ENCODE measurements at regions not wholly inside any gene's neighbourhood (a gene's known extent, or its start where the extent isn't known, plus 50 kb on each side); places are given as distances from the start of the nearest gene placed in this dataset.

GRCh38 chr12:28824193-28824846 is 324.8 kb upstream of the FAR2 start:
- no peak for DNase-seq (ENCODE audit: low read depth in 2 of 2)

DNA sequence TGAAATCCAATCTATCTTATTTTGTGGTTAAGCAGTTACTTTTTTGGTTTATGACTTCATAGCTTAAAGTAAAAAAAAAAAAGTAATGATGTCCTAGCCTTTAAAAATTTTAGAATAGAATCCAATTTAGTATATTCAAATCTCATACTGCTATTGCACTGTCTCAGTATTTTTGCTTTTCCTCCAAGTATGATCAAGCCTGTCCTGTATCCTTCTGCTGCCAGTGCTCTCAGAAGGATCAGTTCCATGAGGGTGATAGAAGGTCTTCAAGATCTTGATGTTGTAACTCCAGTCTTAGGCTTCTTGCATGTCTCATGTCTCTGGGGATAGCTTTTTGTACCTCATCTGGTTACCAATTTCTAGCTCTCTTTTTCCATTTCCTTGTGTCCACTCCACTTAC is 324.2 kb upstream of the FAR2 start:
- no peak for DNase-seq (ENCODE audit: low read depth in 2 of 2)

- no peak for DNase-seq (ENCODE audit: low read depth in 2 of 2)
Measured at GRCh38 chr12:28826766-28827165, 322.3 kb upstream of the FAR2 start.

DNA sequence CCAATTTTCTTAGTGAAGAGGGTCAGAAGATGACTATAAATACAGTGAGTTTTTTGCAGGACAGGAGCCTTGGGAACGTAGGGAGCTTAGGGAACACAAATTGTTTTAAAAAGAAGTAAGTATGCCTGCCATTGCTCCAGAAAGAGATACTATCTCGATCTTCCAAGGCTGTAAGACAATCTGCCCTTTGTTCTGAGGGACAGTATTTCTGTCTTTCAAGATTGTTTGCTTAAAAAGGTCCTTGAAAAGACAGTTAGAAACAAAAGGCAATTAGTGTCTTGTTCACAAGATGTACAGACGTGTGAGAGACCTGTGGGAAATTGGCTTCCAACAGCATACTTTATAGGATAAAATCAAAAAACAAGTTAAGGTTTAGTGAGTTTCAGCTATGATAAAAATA is 321.2 kb upstream of the FAR2 start:
- no peak for DNase-seq (ENCODE audit: low read depth in 2 of 2)

DNA sequence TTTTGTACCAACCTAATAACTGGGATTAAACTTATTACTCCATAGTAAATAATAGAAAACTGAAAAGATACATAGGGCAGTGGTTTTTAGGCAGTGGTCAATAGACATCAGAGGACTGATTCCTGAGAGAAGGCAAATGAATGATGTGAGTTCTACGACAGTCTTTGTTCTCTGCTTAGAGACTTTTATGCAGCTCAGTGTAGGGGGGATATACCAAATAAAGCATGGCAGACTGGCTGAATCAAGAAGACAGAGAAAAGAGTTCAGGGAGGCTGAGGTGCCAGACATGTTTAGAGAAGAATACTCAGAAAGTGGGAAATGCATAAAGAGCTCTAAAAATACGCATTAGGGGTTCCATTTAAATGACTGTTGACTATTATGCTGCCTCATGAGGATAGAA is 320.8 kb upstream of the FAR2 start:
- DNase-seq (ENCODE audit: low read depth in 2 of 2), result no peak

DNA sequence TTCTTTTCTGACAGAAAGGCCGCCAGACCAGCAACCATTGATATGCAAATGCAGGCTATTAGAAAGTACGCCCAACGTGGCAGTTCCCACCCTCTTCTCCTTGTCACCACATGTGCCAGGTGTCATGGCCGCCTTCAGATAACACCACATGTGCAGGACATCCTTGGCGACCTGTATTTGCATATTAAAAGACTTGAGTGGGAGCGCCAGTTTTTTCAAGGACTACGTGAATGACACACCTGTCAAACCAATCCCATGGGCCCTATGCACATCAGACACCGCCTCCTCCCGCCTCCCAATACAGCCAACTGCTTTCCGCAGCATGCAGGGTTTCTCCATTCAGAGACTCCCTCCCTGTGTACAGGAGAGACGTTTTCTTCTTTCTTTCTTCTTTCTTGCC is 318.6 kb upstream of the FAR2 start:
- no peak for DNase-seq (ENCODE audit: low read depth in 2 of 2)

- no peak for DNase-seq (ENCODE audit: low read depth in 2 of 2)
Measured at GRCh38 chr12:28844718-28845117, 304.4 kb upstream of the FAR2 start.

DNA sequence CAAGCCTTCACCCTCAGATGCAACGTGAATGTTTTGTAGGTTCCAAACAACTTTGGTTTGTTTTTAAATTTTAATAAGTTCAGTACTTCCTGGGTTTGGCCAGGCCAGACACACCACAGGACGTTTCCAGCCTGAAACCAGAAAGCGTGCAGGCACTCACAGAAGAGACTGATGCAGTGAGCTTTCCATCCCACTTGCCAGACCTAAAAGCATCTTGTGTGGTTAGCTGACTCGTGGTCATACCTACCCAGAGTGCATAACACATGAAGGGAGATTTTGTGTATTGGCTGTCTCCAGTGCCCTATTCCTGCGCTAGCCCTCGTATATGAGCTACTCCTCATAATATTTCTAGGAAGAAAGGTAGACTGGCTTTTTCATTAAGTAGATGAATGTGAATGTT is 297.3 kb upstream of the FAR2 start:
- DNase-seq (ENCODE audit: low read depth in 2 of 2), result no peak

DNA sequence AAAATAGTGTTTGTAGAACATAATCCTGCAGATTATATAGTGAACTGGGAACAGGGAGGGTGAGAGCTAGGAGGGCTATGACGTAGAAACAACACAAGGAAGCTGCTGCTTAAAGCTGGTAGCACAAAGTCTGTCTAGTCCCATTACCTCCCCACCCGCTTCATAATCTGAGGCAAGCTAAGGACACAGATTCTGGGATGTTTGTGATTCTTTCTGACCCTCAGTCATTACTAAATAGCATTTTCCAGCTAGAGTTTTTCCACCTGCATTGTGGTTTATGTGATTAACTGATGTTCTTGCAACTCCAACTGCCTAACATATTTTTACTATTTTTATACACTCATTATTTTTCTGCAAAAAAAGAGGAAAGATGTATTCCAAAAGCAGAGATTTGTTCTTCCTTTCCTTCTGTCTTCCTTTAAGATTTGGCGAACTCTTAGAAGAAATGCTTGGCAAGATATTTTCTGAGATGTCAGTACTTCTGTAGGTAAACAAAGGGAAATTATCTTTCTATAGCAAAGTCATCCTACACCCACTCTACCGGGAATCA is 293.2 kb upstream of the FAR2 start:
- DNase-seq (ENCODE audit: low read depth in 2 of 2), result no peak

DNA sequence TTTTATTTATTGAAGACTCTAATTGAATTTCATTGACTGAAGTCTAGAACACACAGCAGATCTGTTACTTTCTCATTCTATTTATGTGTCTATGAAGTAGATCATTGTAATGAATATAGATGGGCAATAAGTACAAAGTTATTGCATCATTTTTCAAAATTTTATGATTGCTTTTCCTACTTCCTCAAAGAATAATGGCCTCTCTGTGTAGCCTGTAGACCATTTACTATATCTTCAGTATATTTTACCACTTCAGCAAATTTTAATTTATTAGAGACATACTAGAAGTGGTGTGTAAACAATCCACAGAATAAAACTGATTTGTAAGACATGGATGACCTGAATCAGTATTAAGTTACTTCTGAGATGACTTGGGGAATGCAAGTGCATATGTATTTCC is 291.7 kb upstream of the FAR2 start:
- no peak for DNase-seq (ENCODE audit: low read depth in 2 of 2)

DNA sequence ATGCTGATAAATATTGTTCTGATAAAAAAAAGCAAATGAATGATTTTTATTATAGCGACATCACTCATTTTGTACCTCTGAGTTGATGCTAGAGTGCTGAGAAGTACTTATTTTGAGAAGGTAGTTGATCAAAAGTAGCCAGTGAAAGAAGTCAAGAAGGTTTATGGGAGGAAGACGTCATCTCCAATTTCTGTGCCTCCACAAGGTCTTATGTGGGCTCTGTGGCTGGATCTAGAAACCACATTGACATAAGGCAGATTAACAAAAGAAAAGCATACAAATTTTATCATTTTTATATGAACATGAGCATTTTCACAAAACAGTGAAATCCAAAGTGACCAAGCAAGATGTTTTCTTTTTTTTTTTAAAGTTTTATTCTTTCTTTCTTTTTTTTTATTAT is 289.5 kb upstream of the FAR2 start:
- DNase-seq (ENCODE audit: low read depth in 2 of 2), result no peak

- DNase-seq (ENCODE audit: low read depth in 2 of 2), result no peak
Measured at GRCh38 chr12:28865776-28866175, 283.3 kb upstream of the FAR2 start.

- DNase-seq (ENCODE audit: low read depth in 2 of 2), result no peak
Measured at GRCh38 chr12:28866296-28866695, 282.8 kb upstream of the FAR2 start.

DNA sequence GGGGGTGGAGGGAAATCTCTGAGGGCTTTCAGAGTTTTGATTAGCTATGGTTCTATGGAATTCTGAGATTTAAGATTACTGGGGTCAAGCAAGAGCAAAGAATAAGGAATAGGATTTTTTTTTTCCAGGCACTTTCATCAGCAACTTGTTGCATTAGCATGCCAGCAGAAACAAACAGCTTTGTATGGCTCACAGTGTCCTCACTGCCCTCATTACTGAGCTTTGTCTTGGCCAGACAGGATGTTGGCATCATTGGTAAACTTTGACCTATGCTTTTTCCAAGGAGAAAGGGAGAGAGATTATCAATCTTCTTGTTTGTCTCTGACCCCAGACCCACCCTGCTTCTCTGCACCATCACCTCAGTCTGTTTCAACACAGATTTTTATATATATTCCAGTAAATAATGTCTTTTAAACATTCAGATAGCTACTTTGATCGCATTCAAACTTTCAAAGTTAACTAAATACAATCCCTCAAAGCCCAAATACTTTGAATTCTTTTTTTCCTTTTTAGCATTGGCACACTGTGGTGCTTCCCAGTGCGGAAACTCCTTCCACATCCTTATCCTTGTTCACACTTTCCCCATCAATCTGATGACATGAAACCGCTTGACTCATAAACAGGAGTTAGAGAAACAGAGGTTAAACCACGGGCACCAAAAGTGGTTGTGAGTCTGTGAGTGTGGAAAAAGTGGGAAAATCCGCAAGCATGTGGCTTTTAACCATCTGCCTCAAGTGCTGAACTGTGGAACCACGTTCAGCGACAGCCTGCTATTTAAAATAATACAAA is 282.2 kb upstream of the FAR2 start:
- DNase-seq (ENCODE audit: low read depth in 2 of 2), result no peak

GRCh38 chr12:28868414-28868813 is 280.7 kb upstream of the FAR2 start:
- no peak for DNase-seq (ENCODE audit: low read depth in 2 of 2)

DNA sequence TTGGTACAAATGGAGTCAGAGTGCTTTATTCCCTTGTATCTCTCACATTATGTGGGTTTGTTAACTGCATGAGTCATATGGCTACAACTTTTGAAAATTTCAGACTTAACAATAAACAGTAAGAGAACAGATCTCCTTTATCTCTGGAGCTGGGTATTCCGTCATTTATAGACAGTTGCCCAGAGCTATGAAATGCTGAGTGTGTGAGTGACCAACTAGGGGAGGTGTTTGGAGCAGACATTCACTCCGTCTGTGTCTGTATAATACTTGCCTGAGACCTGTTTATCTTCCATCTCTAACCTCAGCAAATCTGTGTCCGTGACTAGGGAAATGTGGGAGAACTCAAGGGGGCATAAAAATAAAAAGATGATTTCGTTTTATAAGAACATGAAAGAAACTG is 279.9 kb upstream of the FAR2 start:
- no peak for DNase-seq (ENCODE audit: low read depth in 2 of 2)

DNA sequence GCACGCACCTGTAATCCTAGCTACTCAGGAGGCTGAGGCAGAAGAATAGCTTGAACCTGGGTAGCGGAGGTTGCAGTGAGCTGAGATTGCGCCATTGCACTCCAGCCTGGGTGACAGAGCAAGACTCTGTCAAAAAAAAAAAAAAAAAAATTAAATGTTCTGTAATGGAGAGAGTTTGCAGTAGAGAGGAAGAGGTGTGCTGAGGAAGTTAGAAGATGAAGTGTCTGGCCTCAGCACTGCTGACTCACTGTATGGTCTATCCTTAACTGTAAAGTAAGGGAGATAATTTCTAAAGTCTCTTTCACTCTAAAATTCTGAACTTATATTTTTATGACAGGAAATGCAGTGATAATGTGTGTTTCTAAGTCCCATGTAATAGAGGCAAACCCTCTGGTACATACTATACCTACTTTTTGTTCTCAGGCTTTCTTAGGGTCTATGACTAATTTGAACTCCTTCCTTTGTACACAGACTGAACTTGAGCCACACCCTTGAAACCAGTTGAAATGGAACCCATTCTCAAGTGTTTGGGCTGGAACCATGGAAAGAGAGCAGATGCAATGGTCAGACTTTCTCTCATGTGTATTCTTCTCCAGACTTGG is 278.1 kb upstream of the FAR2 start:
- DNase-seq (ENCODE audit: low read depth in 2 of 2), result no peak

GRCh38 chr12:28872654-28873268 is 276.3 kb upstream of the FAR2 start:
- DNase-seq (ENCODE audit: low read depth in 2 of 2), result peak; percentile 2 to 7

GRCh38 chr12:28874758-28875157 is 274.3 kb upstream of the FAR2 start:
- no peak for DNase-seq (ENCODE audit: low read depth in 2 of 2)

- no peak for DNase-seq (ENCODE audit: low read depth in 2 of 2)
Measured at GRCh38 chr12:28876196-28876798, 272.8 kb upstream of the FAR2 start.

GRCh38 chr12:28877854-28878253 is 271.2 kb upstream of the FAR2 start:
- DNase-seq (ENCODE audit: low read depth in 2 of 2), result no peak

GRCh38 chr12:28878629-28879028 is 270.4 kb upstream of the FAR2 start:
- DNase-seq (ENCODE audit: low read depth in 2 of 2), result no peak

All from stimulated activated CD4-positive, alpha-beta T cell treated with anti-CD3 and anti-CD28 coated beads, Interleukin-4, amount 100 ng/mL, for 48 hours (primary cell).